H9 (cell line): ENCODE measurements at regions not wholly inside any gene's neighbourhood (a gene's known extent, or its start where the extent isn't known, plus 50 kb on each side); places are given as distances from the start of the nearest gene placed in this dataset.

Source experiments
- DNase-seq: peaks from one replicate; pipeline ENCODE4 v3.0.0-alpha.2; 2017
- H2AFZ ChIP-seq: one replicate; pipeline ENCODE4 v1.6.1; 2013; ENCODE audit warnings: mild to moderate bottlenecking, low read length, control low read depth, moderate library complexity
- H2AK5ac ChIP-seq: 2 replicates; pipeline ENCODE4 v1.6.1; 2013; ENCODE audit warnings: low read length, control low read depth, mixed read lengths; ENCODE audit not compliant: insufficient read length
- H2BK120ac ChIP-seq: one replicate; pipeline ENCODE4 v1.6.1; 2013; ENCODE audit warnings: low read depth, mild to moderate bottlenecking, low read length, control low read depth, inconsistent platforms; ENCODE audit not compliant: poor library complexity, severe bottlenecking
- H2BK12ac ChIP-seq: 2 replicates; pipeline ENCODE4 v1.6.1; 2013; ENCODE audit warnings: low read length, control low read depth, mixed read lengths, low read depth; ENCODE audit not compliant: insufficient read length
- H2BK15ac ChIP-seq: 2 replicates; pipeline ENCODE4 v1.6.1; 2013; ENCODE audit warnings: low read depth, low read length, control low read depth
- H2BK20ac ChIP-seq: one replicate; pipeline ENCODE4 v1.6.1; 2013; ENCODE audit warnings: low read depth, mild to moderate bottlenecking, low read length, control low read depth, inconsistent platforms; ENCODE audit not compliant: poor library complexity, severe bottlenecking
- H2BK5ac ChIP-seq: 2 replicates; pipeline ENCODE4 v1.6.1; 2013; ENCODE audit warnings: low read length, control low read depth, mixed read lengths; ENCODE audit not compliant: insufficient read length
- H3K14ac ChIP-seq: 2 replicates; pipeline ENCODE4 v1.6.1; 2013; ENCODE audit warnings: low read length, control low read depth; ENCODE audit not compliant: insufficient read depth
- H3K18ac ChIP-seq: 2 replicates; pipeline ENCODE4 v1.6.1; 2013; ENCODE audit warnings: low read depth, mild to moderate bottlenecking, mixed read lengths, low read length, control low read depth; ENCODE audit not compliant: insufficient read length
- H3K23ac ChIP-seq: 2 replicates; pipeline ENCODE4 v1.6.1; 2013; ENCODE audit warnings: low read length, control low read depth, mixed read lengths, low read depth; ENCODE audit not compliant: insufficient read length
- H3K23me2 ChIP-seq: 2 replicates; pipeline ENCODE4 v1.6.1; 2013; ENCODE audit warnings: low read depth, mild to moderate bottlenecking, mixed read lengths, low read length, control low read depth; ENCODE audit not compliant: insufficient read length, poor library complexity, severe bottlenecking
- H3K27ac ChIP-seq: 2 replicates; pipeline ENCODE4 v1.5.1; 2013; ENCODE audit warnings: low read length, control low read depth, mixed read lengths, low read depth; ENCODE audit not compliant: insufficient read length
- H3K27me3 ChIP-seq: 2 replicates; pipeline ENCODE4 v1.6.1; 2013; ENCODE audit warnings: low read length, control low read depth, inconsistent platforms; ENCODE audit not compliant: insufficient read depth
- H3K4ac ChIP-seq: 2 replicates; pipeline ENCODE4 v1.6.1; 2013; ENCODE audit warnings: low read depth, mild to moderate bottlenecking, control low read depth, inconsistent platforms, low read length, moderate library complexity
- H3K4me1 ChIP-seq: 2 replicates; pipeline ENCODE4 v1.6.1; 2013; ENCODE audit warnings: low read length, control low read depth, inconsistent platforms; ENCODE audit not compliant: insufficient read depth
- H3K4me2 ChIP-seq: 2 replicates; pipeline ENCODE4 v1.6.1; 2013; ENCODE audit warnings: low read length, control low read depth, mixed read lengths; ENCODE audit not compliant: insufficient read length, insufficient read depth
- H3K56ac ChIP-seq: 2 replicates; pipeline ENCODE4 v1.6.1; 2013; ENCODE audit warnings: low read depth, mild to moderate bottlenecking, mixed read lengths, low read length, control low read depth; ENCODE audit not compliant: insufficient read length
- H3K79me1 ChIP-seq: 2 replicates; pipeline ENCODE4 v1.6.1; 2013; ENCODE audit warnings: low read depth, mild to moderate bottlenecking, moderate library complexity, low read length, control low read depth, inconsistent platforms; ENCODE audit not compliant: insufficient read depth, poor library complexity, severe bottlenecking
- H3K79me2 ChIP-seq: 2 replicates; pipeline ENCODE4 v1.6.1; 2013; ENCODE audit warnings: low read length, control low read depth, inconsistent platforms; ENCODE audit not compliant: insufficient read depth
- H3K9ac ChIP-seq: 2 replicates; pipeline ENCODE4 v1.6.1; 2013; ENCODE audit warnings: low read length, control low read depth, mixed read lengths; ENCODE audit not compliant: insufficient read length; ENCODE audit errors: extremely low read depth
- H3K9me3 ChIP-seq: one replicate; pipeline ENCODE4 v1.6.1; 2013; ENCODE audit warnings: low read depth, low read length, inconsistent platforms; ENCODE audit not compliant: control insufficient read depth
- H3T11ph ChIP-seq: one replicate; pipeline ENCODE4 v1.6.1; 2013; ENCODE audit warnings: mild to moderate bottlenecking, low read length, control low read depth, inconsistent platforms
- H4K20me1 ChIP-seq: one replicate; pipeline ENCODE4 v1.6.1; 2013; ENCODE audit not compliant: control insufficient read depth, insufficient read length, insufficient read depth
- H4K5ac ChIP-seq: 2 replicates; pipeline ENCODE4 v1.6.1; 2013; ENCODE audit warnings: low read depth, mild to moderate bottlenecking, mixed read lengths, low read length, control low read depth; ENCODE audit not compliant: insufficient read length
- H4K8ac ChIP-seq: replicated peaks from 2 replicates; pipeline ENCODE4 v1.6.1; 2013; ENCODE audit warnings: low read length, control low read depth, mixed read lengths, low read depth; ENCODE audit not compliant: insufficient read length
- H4K91ac ChIP-seq: 2 replicates; pipeline ENCODE4 v1.6.1; 2013; ENCODE audit warnings: low read depth, mild to moderate bottlenecking, moderate library complexity, mixed read lengths, low read length, control low read depth; ENCODE audit not compliant: insufficient read length
- H3K27ac Mint-ChIP-seq, 3 experiments: 2 replicates in 2 of 3; 3 replicates in 1 of 3; pipeline ENCODE4 v1.8.0; 2020 to 2021; ENCODE audit warnings: mixed read lengths in 3 of 3, mild to moderate bottlenecking in 1 of 3, moderate library complexity in 1 of 3
- H3K27me3 Mint-ChIP-seq: 2 replicates; pipeline ENCODE4 v1.8.0; 2021; ENCODE audit warnings: low read depth, mild to moderate bottlenecking, moderate library complexity, mixed read lengths
- H3K36me3 Mint-ChIP-seq, 3 experiments: 2 replicates in 2 of 3; 3 replicates in 1 of 3; pipeline ENCODE4 v1.8.0; 2020 to 2021; ENCODE audit warnings: low read depth in 3 of 3, mixed read lengths in 3 of 3; ENCODE audit not compliant: insufficient read depth in 1 of 3
- H3K4me1 Mint-ChIP-seq, 2 experiments: 2 replicates each; pipeline ENCODE4 v1.8.0; 2020; ENCODE audit warnings: mixed read lengths in 2 of 2
- H3K4me3 Mint-ChIP-seq, 2 experiments: 2 replicates in 1 of 2; 3 replicates in 1 of 2; pipeline ENCODE4 v1.8.0; 2020 to 2021; ENCODE audit warnings: mild to moderate bottlenecking in 2 of 2, mixed read lengths in 2 of 2, moderate library complexity in 1 of 2
- H3K9me3 Mint-ChIP-seq, 2 experiments: 2 replicates in 1 of 2; 3 replicates in 1 of 2; pipeline ENCODE4 v1.8.0; 2020; ENCODE audit warnings: mild to moderate bottlenecking in 2 of 2, mixed read lengths in 2 of 2, moderate library complexity in 1 of 2
- TF ChIP-seq, protein P1 (sequence below): fragments of 200-600 bp; sonication (generic); conservative IDR thresholded peaks from 3 replicates; pipeline ENCODE4 v1.8.0; 2021; ENCODE audit warnings: antibody characterized with exemption, mild to moderate bottlenecking

DNA sequence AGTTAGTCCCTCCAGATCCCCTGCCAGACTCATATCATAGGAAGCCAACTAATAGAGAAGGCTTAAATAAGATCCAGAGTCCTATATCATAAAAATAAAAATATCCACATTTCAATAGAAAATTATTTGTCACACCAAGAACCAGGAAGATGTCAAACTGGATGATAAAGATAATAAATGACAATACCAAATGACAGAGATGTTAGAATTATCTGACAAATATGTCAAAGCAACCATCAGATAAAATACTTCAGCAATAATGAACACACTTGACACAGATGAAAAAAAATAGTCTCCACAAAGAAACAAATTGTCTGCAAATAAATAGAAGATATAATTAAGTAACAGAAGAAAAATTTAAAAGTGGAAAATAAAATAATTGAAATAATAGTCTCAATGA is 300.7 kb upstream of the FTMT start:
- H4K91ac ChIP-seq = no peak overlapping the region
- no peak overlapping the region for H3K4me3 Mint-ChIP-seq

More for the DNA sequence above, 300.7 kb upstream of the FTMT start:
- Histone ChIP-seq H2AFZ (no peak overlapping the region), H3K23me2 (no peaks in the 10 kb centered on the region), H3K9ac (no peak overlapping the region), H2BK120ac (no peak overlapping the region), H2BK15ac (no peak overlapping the region), H3K56ac (no peak overlapping the region), H4K20me1 (no peaks in the 10 kb centered on the region), H2BK20ac (no peak overlapping the region), H4K5ac (no peak overlapping the region), H3K14ac (no peak overlapping the region), H3K4me2 (no peak overlapping the region), H2BK5ac (no peak overlapping the region), H2AK5ac (no peak overlapping the region), H4K8ac (no peak overlapping the region), H3K27me3 (no peaks in the 10 kb centered on the region), H3K18ac (no peak overlapping the region), H3K4me1 (no peaks in the 10 kb centered on the region), H3K79me1 (no peaks in the 10 kb centered on the region), H3K23ac (no peak overlapping the region), H2BK12ac (no peak overlapping the region), H3K27ac (no peak overlapping the region), H3K79me2 (no peaks in the 10 kb centered on the region), H3K9me3 (no peaks in the 10 kb centered on the region), H3K4ac (no peak overlapping the region), H3T11ph (no peak overlapping the region)
- TF ChIP-seq, protein P1, sequence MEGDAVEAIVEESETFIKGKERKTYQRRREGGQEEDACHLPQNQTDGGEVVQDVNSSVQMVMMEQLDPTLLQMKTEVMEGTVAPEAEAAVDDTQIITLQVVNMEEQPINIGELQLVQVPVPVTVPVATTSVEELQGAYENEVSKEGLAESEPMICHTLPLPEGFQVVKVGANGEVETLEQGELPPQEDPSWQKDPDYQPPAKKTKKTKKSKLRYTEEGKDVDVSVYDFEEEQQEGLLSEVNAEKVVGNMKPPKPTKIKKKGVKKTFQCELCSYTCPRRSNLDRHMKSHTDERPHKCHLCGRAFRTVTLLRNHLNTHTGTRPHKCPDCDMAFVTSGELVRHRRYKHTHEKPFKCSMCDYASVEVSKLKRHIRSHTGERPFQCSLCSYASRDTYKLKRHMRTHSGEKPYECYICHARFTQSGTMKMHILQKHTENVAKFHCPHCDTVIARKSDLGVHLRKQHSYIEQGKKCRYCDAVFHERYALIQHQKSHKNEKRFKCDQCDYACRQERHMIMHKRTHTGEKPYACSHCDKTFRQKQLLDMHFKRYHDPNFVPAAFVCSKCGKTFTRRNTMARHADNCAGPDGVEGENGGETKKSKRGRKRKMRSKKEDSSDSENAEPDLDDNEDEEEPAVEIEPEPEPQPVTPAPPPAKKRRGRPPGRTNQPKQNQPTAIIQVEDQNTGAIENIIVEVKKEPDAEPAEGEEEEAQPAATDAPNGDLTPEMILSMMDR = no peak
- H3K27ac Mint-ChIP-seq = no peak overlapping the region
- peaks cover 1% of the 10 kb centered on the region in 2 experiments; a peak in 2 of 5 replicates for H3K9me3 Mint-ChIP-seq
- no peaks in the 10 kb centered on the region for H3K36me3 Mint-ChIP-seq
- no peaks in the 10 kb centered on the region for H3K27me3 Mint-ChIP-seq
- DNase-seq = no peak
- H3K4me1 Mint-ChIP-seq = no peaks in the 10 kb centered on the region
